HFF-Myc (cell line): ENCODE measurements at regions not wholly inside any gene's neighbourhood (a gene's known extent, or its start where the extent isn't known, plus 50 kb on each side); places are given as distances from the start of the nearest gene placed in this dataset.

Experiments
- DNase-seq: peaks from one replicate; pipeline ENCODE4 v3.0.0-alpha.2; 2011; ENCODE audit warnings: low read depth; ENCODE audit errors: extremely low read depth
- H3K4me3 ChIP-seq: replicated peaks from 2 replicates; pipeline ENCODE4 v1.5.1; 2011; ENCODE audit warnings: low read depth, mild to moderate bottlenecking, control low read depth, low read length
- TF ChIP-seq, protein P1 (sequence below): IDR thresholded peaks from 2 replicates; pipeline ENCODE4 v1.5.1; 2012; ENCODE audit warnings: mild to moderate bottlenecking, low read depth, low read length, control low read depth; ENCODE audit errors: missing control alignments

DNA sequence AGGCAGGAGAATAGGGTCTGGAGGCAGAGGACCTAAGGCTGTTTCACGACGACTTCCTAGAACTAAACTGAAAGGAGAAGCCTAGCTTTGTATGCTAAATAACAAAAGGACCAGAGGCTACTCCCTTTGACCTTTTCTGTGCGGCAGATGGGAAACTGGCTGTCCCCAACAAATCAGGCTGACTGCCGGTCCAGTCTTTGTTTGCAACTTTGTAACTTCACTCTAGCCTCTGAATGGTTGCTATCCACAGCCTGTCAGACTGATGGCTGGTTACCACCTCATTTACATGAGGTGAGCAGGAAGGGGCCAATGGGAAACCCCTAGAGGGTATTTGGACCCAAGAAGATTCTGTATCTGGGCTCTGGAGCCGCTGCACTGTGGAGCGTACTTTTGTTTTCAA is 132.6 kb upstream of the SHH start:
- DNase-seq, result no peak
- no peak overlapping the region for H3K4me3 ChIP-seq
- TF ChIP-seq, protein P1, sequence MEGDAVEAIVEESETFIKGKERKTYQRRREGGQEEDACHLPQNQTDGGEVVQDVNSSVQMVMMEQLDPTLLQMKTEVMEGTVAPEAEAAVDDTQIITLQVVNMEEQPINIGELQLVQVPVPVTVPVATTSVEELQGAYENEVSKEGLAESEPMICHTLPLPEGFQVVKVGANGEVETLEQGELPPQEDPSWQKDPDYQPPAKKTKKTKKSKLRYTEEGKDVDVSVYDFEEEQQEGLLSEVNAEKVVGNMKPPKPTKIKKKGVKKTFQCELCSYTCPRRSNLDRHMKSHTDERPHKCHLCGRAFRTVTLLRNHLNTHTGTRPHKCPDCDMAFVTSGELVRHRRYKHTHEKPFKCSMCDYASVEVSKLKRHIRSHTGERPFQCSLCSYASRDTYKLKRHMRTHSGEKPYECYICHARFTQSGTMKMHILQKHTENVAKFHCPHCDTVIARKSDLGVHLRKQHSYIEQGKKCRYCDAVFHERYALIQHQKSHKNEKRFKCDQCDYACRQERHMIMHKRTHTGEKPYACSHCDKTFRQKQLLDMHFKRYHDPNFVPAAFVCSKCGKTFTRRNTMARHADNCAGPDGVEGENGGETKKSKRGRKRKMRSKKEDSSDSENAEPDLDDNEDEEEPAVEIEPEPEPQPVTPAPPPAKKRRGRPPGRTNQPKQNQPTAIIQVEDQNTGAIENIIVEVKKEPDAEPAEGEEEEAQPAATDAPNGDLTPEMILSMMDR, result no peak

DNA sequence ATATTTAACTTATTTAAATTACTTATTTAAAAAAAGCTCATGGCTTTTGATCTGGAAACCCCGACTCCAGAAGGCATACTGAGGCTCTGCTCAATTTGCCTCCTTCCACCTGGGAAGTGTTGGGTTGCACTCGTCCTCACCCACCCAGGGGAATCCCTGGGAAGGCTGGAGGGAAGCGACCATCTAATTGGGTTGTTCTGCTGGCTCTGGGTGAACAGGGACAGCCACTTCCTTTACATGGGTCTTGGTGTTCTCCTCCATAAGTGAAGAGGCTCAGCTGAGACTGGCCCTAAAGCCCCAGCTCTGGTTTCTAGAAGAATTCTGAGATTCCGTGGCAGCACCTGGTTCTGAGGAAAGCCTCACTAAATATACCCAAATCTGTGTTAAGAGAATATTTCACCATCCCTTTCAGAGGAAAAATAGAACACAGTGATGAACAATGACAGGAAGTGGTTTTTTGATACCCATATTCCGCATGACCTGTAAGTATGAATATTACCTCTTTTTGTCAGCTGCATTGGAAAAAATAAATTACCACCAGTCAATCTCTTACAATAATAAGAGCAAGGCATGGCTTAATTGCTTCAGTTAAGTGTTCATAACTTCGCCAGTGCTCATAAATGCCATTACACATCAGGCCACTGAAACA is 131.1 kb upstream of the SHH start:
- TF ChIP-seq, protein P1, result no peak
- no peak for DNase-seq
- no peak overlapping the region for H3K4me3 ChIP-seq

DNA sequence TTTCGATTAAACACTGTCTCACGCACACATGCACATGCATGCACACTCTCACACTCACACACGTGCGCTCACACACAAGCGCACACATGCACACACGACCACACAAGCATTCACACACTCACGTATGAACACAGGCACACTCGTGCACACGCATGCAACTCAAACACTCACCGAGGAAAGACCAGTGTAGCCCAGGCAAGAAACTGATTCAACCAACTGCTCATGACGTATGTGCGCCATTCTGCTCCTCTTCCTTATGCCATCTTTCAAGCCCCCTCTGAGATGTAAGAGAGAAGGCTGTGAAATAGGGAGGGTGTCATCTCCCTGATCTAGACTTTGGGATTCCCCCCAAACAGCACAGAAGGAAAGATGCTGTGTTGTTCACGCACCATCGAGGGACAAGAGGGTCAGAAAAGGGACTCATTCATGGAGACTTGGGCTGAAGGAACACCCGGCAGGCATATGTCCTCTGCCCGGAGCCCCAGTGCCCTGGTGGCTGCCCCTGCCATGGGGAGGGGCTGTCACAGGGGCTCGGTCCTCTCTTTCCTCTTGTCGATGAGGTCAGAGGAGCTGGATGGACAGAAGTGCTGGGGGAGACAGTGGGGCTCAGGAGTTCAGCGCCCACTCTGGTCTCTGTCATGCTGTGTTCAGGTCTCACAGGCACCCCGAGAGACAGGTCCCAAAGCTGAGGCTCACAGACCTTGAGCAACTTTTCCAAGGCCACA is 130.1 kb upstream of the SHH start:
- H3K4me3 ChIP-seq, result no peak overlapping the region
- TF ChIP-seq, protein P1, result no peak
- DNase-seq, result no peak

DNA sequence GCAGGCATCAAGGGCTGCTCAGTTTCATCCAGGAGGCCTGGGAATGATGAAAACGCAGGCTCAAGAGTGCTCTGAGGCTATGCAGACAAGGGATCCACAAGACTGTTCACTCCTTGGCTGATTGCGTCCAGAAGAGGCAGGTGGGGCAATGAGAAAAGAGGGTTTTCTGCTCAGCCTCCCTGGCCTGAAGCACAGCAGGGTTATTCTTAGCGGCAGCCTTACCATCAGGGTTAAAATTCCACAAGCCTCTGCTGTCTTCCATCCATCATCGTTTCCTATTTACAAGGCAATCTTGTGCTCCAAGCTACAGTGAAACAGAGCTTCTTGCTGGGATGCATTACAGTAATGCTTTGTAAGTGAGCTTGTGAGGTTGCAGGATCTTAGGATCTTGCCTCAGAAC is 129.4 kb upstream of the SHH start:
- H3K4me3 ChIP-seq, result no peak overlapping the region
- TF ChIP-seq, protein P1, result no peak
- no peak for DNase-seq

DNA sequence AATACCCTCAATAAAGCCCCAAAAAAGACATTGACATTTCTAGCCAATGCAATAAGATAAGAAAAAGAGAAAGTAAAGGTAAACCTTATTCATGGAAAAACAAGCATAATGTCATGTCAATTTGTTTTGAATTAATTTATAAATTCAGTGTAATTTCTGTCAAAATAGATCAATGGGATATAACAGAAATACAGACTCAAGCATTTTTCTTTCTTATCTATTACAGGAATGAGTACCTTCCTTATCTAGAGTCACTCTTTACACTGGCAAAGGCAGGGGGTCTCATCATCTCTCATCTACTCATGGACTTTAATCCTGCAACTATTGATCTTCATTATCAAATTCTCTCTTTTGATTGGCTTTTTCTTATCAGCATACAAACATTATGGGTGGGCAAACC is 127.1 kb upstream of the SHH start:
- TF ChIP-seq, protein P1, result no peak
- no peak overlapping the region for H3K4me3 ChIP-seq
- no peak for DNase-seq

DNA sequence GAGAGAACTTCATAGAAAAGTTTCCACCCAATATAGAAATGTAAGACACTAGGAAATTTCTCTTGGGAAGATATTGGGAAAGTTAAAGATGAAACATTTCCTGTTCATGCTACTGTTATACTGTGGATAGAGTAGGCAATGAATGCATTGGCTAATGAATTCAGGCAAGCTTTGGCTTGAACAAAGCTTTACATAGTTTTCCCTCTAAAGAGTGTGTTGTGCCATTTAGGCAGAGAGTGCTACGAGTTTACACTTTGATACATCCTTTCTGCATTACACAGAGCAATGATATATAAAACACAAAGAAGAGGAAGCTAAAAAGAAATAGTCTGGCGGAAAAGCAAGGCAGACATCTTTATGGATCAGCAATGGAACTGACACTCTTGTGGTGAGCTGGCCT is 125.9 kb upstream of the SHH start:
- H3K4me3 ChIP-seq, result no peak overlapping the region
- TF ChIP-seq, protein P1, result no peak
- DNase-seq, result no peak
